H1 (cell line): ENCODE measurements at regions not wholly inside any gene's neighbourhood (a gene's known extent, or its start where the extent isn't known, plus 50 kb on each side); places are given as distances from the start of the nearest gene placed in this dataset.

ENCODE experiments used
- BRCA1 ChIP-seq: IDR thresholded peaks from 2 replicates; pipeline ENCODE4 v1.6.1; 2012; ENCODE audit warnings: low read depth, low read length, improper control_type of control experiment
- CTCF ChIP-seq, 3 experiments: IDR thresholded peaks; 1 replicate in 2 of 3; 2 replicates in 1 of 3; pipeline versions ENCODE4 v1.5.1 to v1.6.1; 2011; ENCODE audit warnings: low read length in 3 of 3, mild to moderate bottlenecking in 3 of 3, inconsistent platforms in 2 of 3, low read depth in 1 of 3, moderate library complexity in 1 of 3; ENCODE audit not compliant: insufficient read depth in 1 of 3; ENCODE audit errors: control extremely low read depth in 1 of 3
- EGR1 ChIP-seq: IDR thresholded peaks from 2 replicates; pipeline ENCODE4 v1.6.1; 2011; ENCODE audit warnings: low read depth, low read length, borderline replicate concordance
- EZH2 ChIP-seq: fragments of 200-600 bp; sonication (generic); IDR thresholded peaks from 2 replicates; pipeline ENCODE4 v1.7.1; 2012; ENCODE audit warnings: low read depth, mild to moderate bottlenecking, moderate library complexity, low read length, inconsistent platforms; ENCODE audit not compliant: severe bottlenecking
- POLR2A ChIP-seq, 2 experiments: IDR thresholded peaks; 1 replicate in 1 of 2; 2 replicates in 1 of 2; pipeline ENCODE4 v1.6.1; 2011; ENCODE audit warnings: low read depth in 2 of 2, low read length in 2 of 2, mild to moderate bottlenecking in 2 of 2; ENCODE audit errors: control extremely low read depth in 1 of 2
- SP2 ChIP-seq: IDR thresholded peaks from 2 replicates; pipeline ENCODE4 v1.6.1; 2012; ENCODE audit warnings: mild to moderate bottlenecking, low read length, inconsistent platforms
- TAF1 ChIP-seq: IDR thresholded peaks from 2 replicates; pipeline ENCODE4 v1.6.1; 2011; ENCODE audit warnings: mild to moderate bottlenecking, low read depth, low read length
- TEAD4 ChIP-seq: IDR thresholded peaks from 2 replicates; pipeline ENCODE4 v1.6.1; 2012; ENCODE audit warnings: low read depth, low read length, inconsistent platforms, mixed read lengths

GRCh38 chr1:93028542-93028941, 50.5 kb upstream of the MTF2 start:
- TF ChIP-seq CTCF (IDR thresholded peaks at IDR 0.05; ENCODE audit: control extremely low read depth in 1 of 3, insufficient read depth in 1 of 3, low read depth in 1 of 3, low read length in 3 of 3) (no peak), POLR2A (IDR thresholded peaks at IDR 0.05; ENCODE audit: control extremely low read depth in 1 of 2, low read depth in 2 of 2, low read length in 2 of 2) (no peak), EZH2 (no peak), TAF1 (no peak), EGR1 (no peak), SP2 (no peak), BRCA1 (no peak), TEAD4 (no peak)
